ENCODE measurements at regions not wholly inside any gene's neighbourhood (a gene's known extent, or its start where the extent isn't known, plus 50 kb on each side); places are given as distances from the start of the nearest gene placed in this dataset.

GRCh38 chr1:157262891-157263290 is 124.7 kb upstream of the ETV3 start:
- no peaks in the 10 kb centered on the region for H3K9me3 ChIP-seq (ENCODE audit: control insufficient read depth, insufficient read depth, low read length)
- H3K9ac ChIP-seq (ENCODE audit: low read depth, low read length), result no peak overlapping the region
- no TSS peak for BruUV-seq (replicated peaks)

More at GRCh38 chr1:157262891-157263290, 124.7 kb upstream of the ETV3 start:
- no peak overlapping the region for H3K56ac ChIP-seq (ENCODE audit: extremely low read depth, insufficient read depth, low read length)
- H4K5ac ChIP-seq (ENCODE audit: low read depth, low read length), result no peak overlapping the region
- CTCF ChIA-PET, result no interaction called here
- no peak for TF ChIP-seq MAZ (IDR thresholded peaks at IDR 0.05; ENCODE audit: borderline replicate concordance, low read depth, low read length)
- no peak overlapping the region for H2AK9ac ChIP-seq (replicated peaks; ENCODE audit: low read depth, low read length, poor library complexity)
- H3K18ac ChIP-seq (ENCODE audit: low read depth, low read length), result no peak overlapping the region
- peaks cover 2% of the 10 kb centered on the region; the same call in 1 of the 2 replicates for H3K27me3 ChIP-seq (ENCODE audit: control insufficient read depth, insufficient read depth, low read length)
- H3K79me1 ChIP-seq (ENCODE audit: low read depth in 1 of 2, low read length in 2 of 2), result no peaks in the 10 kb centered on the region
- H4K91ac ChIP-seq (ENCODE audit: insufficient read depth, low read depth, low read length), result no peak overlapping the region
- in situ Hi-C loops (cut with MboI; ENCODE audit: low sequenced_read_pairs) (no loop called here), intact Hi-C loops (cut with micrococcal nuclease) (no loop called here), dilution Hi-C loops (cut with HindIII; ENCODE audit: low sequenced_read_pairs, unreplicated experiment) (no loop called here)
- H3K36me3 ChIP-seq (ENCODE audit: control insufficient read depth, insufficient read depth, low read length), result no peaks in the 10 kb centered on the region
- H3K27ac ChIP-seq (ENCODE audit: insufficient read depth, low read length), result no peak overlapping the region
- H3K23ac ChIP-seq (ENCODE audit: low read depth, low read length), result no peak overlapping the region
- no peak overlapping the region for H4K8ac ChIP-seq (ENCODE audit: low read depth in 2 of 2, low read length in 2 of 2)
- H2BK15ac ChIP-seq (ENCODE audit: low read depth, low read length), result no peak overlapping the region
- H2BK20ac ChIP-seq (ENCODE audit: low read depth, low read length), result no peak overlapping the region
- H3K4me1 ChIP-seq (ENCODE audit: control insufficient read depth, insufficient read depth, low read length), result no peaks in the 10 kb centered on the region
- H3K9me1 ChIP-seq (ENCODE audit: insufficient read depth, low read length), result no peaks in the 10 kb centered on the region
- H3K14ac ChIP-seq (replicated peaks; ENCODE audit: low read depth, low read length), result no peak overlapping the region
- DNase-seq (no peak), ATAC-seq (ENCODE audit: low read depth) (no peak)
- POLR2A ChIA-PET (ENCODE audit: unreplicated experiment), result no interaction called here
- no peak overlapping the region for H3K4ac ChIP-seq (ENCODE audit: low read depth, low read length)
- H2BK120ac ChIP-seq (ENCODE audit: low read depth, low read length), result no peak overlapping the region
- H2AFZ ChIP-seq (replicated peaks; ENCODE audit: low read length, poor library complexity), result no peak overlapping the region
- no peak overlapping the region for H2AK5ac ChIP-seq (ENCODE audit: low read depth, low read length)
- no peak overlapping the region for H2BK5ac ChIP-seq (ENCODE audit: low read depth, low read length, poor library complexity, severe bottlenecking)
- H4K20me1 ChIP-seq (ENCODE audit: insufficient read depth, low read length), result no peaks in the 10 kb centered on the region
- no peak overlapping the region for H3K4me2 ChIP-seq (ENCODE audit: low read depth, low read length)
- no peak overlapping the region for H3K4me3 ChIP-seq (ENCODE audit: insufficient read depth, low read depth, low read length)
